Peyer's patch (tissue), 4 donors: ENCODE measurements at regions not wholly inside any gene's neighbourhood (a gene's known extent, or its start where the extent isn't known, plus 50 kb on each side); places are given as distances from the start of the nearest gene placed in this dataset.

ENCODE experiments used
- DNase-seq, 3 donors: peaks; one replicate each; pipeline ENCODE4 v3.0.0-alpha.2; 2017 to 2019
- H3K27ac ChIP-seq, 4 donors: fragments of 200-600 bp; sonication (generic); one replicate each; pipeline ENCODE4 v1.5.1; 2016 to 2019
- H3K27me3 ChIP-seq, 2 donors: fragments of 200-600 bp; sonication (generic); one replicate each; pipeline ENCODE4 v1.5.1; 2019
- H3K36me3 ChIP-seq, 3 donors: fragments of 200-600 bp; sonication (generic); one replicate each; pipeline ENCODE4 v1.5.1; 2016 to 2019
- H3K4me1 ChIP-seq, 4 donors: fragments of 200-600 bp; sonication (generic); one replicate each; pipeline ENCODE4 v1.5.1; 2016 to 2019
- H3K4me3 ChIP-seq, 4 donors: fragments of 200-600 bp; sonication (generic); 1 replicate in 3 of 4; 2 replicates in 1 of 4; pipeline ENCODE4 v1.5.1; 2016 to 2019; ENCODE audit warnings: mild to moderate bottlenecking in 1 of 4
- H3K9me3 ChIP-seq, 4 donors: fragments of 200-600 bp; sonication (generic); one replicate each; pipeline ENCODE4 v1.5.1; 2016 to 2019; ENCODE audit warnings: mild to moderate bottlenecking in 1 of 4
- POLR2A ChIP-seq, 2 donors: fragments of 450-650 bp; IDR thresholded peaks; one replicate each; pipeline ENCODE4 v1.5.1; 2017; ENCODE audit warnings: antibody characterized with exemption in 2 of 2, mild to moderate bottlenecking in 2 of 2, moderate library complexity in 2 of 2
- TF ChIP-seq, protein P1 (sequence below), 6 experiments: fragments of 450-650 bp in 4 of 6; fragments of 200-600 bp in 2 of 6; sonication (generic) in 1 of 6; IDR thresholded peaks; one replicate each; pipeline ENCODE4 v1.5.1; 2017 to 2019; ENCODE audit warnings: antibody characterized with exemption in 6 of 6, mild to moderate bottlenecking in 3 of 6, moderate library complexity in 1 of 6

DNA sequence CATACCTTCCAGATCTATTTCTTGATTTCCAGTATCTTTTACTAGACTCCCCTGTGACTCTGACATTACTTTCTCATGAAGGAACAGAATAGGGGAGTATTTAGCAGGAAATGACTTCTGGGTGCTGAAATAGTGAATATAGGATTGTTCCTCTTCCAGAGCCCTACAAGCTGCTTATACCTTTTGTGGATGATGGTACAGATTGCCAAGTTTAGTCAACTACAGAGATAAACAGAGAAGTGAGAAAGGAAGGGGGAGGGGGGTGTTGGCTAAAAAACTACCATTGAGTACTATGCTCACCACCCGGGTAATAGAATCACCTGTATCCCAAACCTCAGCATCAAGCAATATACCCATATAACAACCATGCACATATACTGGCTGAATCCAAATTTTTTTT lies 298.3 kb upstream of the GPR149 start:
- H3K27me3 ChIP-seq, result no peaks in the 10 kb centered on the region
- DNase-seq, result no peak
- H3K9me3 ChIP-seq, result no peaks in the 10 kb centered on the region
- no peaks in the 10 kb centered on the region for H3K36me3 ChIP-seq
- H3K27ac ChIP-seq, result no peak overlapping the region
- H3K4me1 ChIP-seq, result no peaks in the 10 kb centered on the region
- H3K4me3 ChIP-seq, result no peak overlapping the region
- TF ChIP-seq, protein P1, sequence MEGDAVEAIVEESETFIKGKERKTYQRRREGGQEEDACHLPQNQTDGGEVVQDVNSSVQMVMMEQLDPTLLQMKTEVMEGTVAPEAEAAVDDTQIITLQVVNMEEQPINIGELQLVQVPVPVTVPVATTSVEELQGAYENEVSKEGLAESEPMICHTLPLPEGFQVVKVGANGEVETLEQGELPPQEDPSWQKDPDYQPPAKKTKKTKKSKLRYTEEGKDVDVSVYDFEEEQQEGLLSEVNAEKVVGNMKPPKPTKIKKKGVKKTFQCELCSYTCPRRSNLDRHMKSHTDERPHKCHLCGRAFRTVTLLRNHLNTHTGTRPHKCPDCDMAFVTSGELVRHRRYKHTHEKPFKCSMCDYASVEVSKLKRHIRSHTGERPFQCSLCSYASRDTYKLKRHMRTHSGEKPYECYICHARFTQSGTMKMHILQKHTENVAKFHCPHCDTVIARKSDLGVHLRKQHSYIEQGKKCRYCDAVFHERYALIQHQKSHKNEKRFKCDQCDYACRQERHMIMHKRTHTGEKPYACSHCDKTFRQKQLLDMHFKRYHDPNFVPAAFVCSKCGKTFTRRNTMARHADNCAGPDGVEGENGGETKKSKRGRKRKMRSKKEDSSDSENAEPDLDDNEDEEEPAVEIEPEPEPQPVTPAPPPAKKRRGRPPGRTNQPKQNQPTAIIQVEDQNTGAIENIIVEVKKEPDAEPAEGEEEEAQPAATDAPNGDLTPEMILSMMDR (IDR thresholded peaks at IDR 0.05), result no peak
- no peak for TF ChIP-seq POLR2A (IDR thresholded peaks at IDR 0.05)

DNA sequence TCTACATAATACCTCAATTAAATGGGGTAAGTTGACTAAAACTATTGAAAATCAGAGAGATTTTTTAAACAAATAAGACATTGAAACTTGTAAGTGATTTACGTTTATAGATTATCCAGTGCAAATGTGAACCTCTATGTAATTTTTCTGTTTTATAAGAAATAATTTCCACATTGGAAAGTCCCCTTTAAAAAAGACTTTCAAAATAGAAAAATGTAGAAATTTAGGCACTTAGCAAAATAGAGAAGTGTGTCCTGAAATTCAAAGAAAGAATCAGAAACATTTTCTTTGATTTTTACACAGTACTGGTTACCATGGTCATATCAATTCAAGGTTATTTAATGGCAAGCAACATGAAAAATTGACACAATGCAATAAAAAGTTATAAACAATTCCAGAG lies 290.9 kb upstream of the GPR149 start:
- TF ChIP-seq, protein P1 (IDR thresholded peaks at IDR 0.05), result no peak
- no peak for TF ChIP-seq POLR2A (IDR thresholded peaks at IDR 0.05)
- H3K27ac ChIP-seq, result no peak overlapping the region
- no peaks in the 10 kb centered on the region for H3K4me1 ChIP-seq
- H3K9me3 ChIP-seq, result no peaks in the 10 kb centered on the region
- H3K4me3 ChIP-seq, result no peak overlapping the region
- no peaks in the 10 kb centered on the region for H3K27me3 ChIP-seq
- H3K36me3 ChIP-seq, result no peaks in the 10 kb centered on the region
- DNase-seq, result no peak

- no peak for DNase-seq
- Histone ChIP-seq H3K9me3 (no peaks in the 10 kb centered on the region), H3K4me3 (no peak overlapping the region), H3K36me3 (no peaks in the 10 kb centered on the region), H3K27me3 (no peaks in the 10 kb centered on the region), H3K4me1 (no peaks in the 10 kb centered on the region), H3K27ac (no peak overlapping the region)
- TF ChIP-seq, protein P1 (IDR thresholded peaks at IDR 0.05), result no peak
- no peak for TF ChIP-seq POLR2A (IDR thresholded peaks at IDR 0.05)
Observed at GRCh38 chr3:154718053-154718452, 288.1 kb upstream of the GPR149 start.

DNA sequence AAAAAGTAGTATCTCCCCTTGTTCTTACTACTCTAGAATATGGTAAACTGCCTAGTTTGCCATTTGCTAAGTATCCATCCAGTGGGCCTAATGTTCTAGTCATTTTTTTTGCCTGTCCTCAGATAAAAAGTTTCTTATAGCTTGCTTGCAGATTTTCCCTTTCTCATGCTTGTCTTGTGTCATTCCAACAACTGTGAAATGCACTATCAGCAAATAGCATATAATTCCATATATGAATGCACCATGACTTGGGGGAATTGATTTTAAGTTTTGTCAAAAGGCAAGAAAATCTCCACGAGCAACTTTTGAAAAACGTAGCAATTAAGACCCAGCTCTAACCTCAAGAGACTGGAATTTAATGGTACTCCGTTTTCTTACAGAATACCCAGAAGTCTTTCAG lies 286.2 kb upstream of the GPR149 start:
- H3K4me1 ChIP-seq, result no peaks in the 10 kb centered on the region
- no peaks in the 10 kb centered on the region for H3K27me3 ChIP-seq
- DNase-seq, result no peak
- TF ChIP-seq POLR2A (IDR thresholded peaks at IDR 0.05), result no peak
- TF ChIP-seq, protein P1 (IDR thresholded peaks at IDR 0.05), result no peak
- no peaks in the 10 kb centered on the region for H3K9me3 ChIP-seq
- H3K4me3 ChIP-seq, result no peak overlapping the region
- H3K36me3 ChIP-seq, result no peaks in the 10 kb centered on the region
- no peak overlapping the region for H3K27ac ChIP-seq

DNA sequence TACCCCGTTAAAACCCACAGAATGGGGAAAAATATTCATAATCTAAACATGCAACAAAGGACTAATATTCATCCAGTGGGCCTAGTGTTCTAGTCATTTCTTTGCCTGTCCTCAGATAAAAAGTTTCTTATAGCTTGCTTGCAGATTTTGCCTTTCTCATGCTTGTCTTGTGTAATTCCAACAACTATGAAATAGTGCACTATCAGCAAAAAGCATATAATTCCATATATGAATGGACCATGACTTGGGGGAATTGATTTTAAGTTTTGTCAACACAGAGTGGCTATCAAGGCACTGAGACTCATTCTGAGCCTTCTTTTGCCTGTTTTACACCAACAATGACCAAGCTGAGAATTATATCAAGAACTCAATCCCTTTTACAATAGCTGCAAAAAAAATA lies 278.6 kb upstream of the GPR149 start:
- Histone ChIP-seq H3K4me1 (no peaks in the 10 kb centered on the region), H3K27me3 (no peaks in the 10 kb centered on the region), H3K36me3 (no peaks in the 10 kb centered on the region), H3K9me3 (no peaks in the 10 kb centered on the region), H3K27ac (no peak overlapping the region), H3K4me3 (no peak overlapping the region)
- no peak for TF ChIP-seq POLR2A (IDR thresholded peaks at IDR 0.05)
- TF ChIP-seq, protein P1 (IDR thresholded peaks at IDR 0.05), result no peak
- DNase-seq, result no peak

DNA sequence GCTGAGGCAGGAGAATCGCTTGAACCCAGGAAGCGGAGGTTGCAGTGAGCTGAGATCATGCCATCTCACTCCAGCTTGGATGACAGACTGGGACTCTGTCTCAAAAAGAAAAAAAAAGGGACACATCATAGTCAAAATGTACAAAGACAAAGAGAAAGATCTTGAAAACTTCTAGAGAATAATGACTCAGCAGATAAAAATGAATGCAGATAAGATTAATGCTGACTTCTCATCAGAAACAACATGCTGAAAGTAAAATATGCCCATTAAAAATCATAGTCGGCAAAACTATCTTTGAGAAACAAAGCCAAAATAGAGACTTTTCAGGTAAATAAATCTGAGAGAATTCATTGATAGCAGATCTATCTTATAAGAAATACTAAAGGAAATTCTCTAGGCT lies 271.1 kb upstream of the GPR149 start:
- no peaks in the 10 kb centered on the region for H3K27me3 ChIP-seq
- H3K27ac ChIP-seq, result no peak overlapping the region
- no peaks in the 10 kb centered on the region for H3K4me1 ChIP-seq
- H3K36me3 ChIP-seq, result no peaks in the 10 kb centered on the region
- no peak for DNase-seq
- TF ChIP-seq POLR2A (IDR thresholded peaks at IDR 0.05), result no peak
- TF ChIP-seq, protein P1 (IDR thresholded peaks at IDR 0.05), result no peak
- no peak overlapping the region for H3K4me3 ChIP-seq
- no peaks in the 10 kb centered on the region for H3K9me3 ChIP-seq
